ENCODE measurements at regions not wholly inside any gene's neighbourhood (a gene's known extent, or its start where the extent isn't known, plus 50 kb on each side); places are given as distances from the start of the nearest gene placed in this dataset.

DNA sequence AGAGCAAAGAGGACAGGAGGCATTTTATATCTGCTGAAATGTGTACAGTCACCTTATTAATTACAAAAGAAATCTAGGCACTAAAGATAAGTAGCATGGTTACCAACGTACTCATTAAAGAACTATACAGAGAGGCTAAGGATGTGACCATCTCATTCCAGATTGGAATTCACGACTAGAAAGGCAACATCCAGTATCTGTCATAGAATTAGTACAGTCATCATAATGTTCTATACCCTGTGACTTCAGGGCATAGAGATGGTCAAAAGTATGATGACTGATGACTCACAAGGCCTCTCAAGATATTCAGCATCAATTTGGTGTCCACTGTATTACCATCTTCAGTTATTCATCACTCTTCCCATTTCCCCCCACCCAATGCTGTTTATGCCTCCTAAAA is 144.0 kb upstream of the PLEKHG7 start:
- Histone ChIP-seq H3K9ac (ENCODE audit: low read depth, low read length) (no peak overlapping the region), H3K4me1 (ENCODE audit: control insufficient read depth, insufficient read depth, low read length) (no peaks in the 10 kb centered on the region), H3K9me3 (ENCODE audit: control insufficient read depth, insufficient read depth, low read length) (no peaks in the 10 kb centered on the region), H3K27me3 (ENCODE audit: control insufficient read depth, insufficient read depth, low read length) (no peaks in the 10 kb centered on the region), H3K36me3 (ENCODE audit: control insufficient read depth, insufficient read depth, low read length) (no peaks in the 10 kb centered on the region), H3K4me3 (ENCODE audit: low read depth, low read length) (no peak overlapping the region)

DNA sequence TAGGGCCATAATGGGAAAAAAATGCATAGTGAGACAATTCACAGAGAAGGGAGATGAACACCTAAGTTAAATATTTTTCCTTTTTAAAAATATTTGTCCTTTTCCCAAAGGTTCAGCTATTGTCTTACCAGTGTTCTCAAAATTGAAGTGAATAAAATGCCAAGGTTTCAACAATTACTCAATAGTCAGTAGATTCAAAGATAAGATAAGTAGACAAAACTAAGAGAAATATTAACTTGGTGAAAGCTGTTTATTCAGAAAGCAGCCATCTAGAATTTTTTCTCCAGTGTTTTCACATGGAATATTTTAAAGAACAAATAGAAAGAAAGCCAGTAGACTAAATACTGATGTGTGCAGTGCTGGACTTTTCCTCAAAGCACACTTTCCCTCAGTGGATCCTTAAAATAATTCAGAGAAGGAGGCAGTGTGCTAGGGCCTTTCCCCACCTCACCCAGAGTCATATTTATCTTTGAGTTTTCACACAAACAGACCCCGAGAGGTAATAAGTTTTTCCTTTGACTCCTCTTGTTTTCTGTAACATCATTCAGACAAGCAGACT is 144.5 kb upstream of the PLEKHG7 start:
- H3K27me3 ChIP-seq (ENCODE audit: control insufficient read depth, insufficient read depth, low read length), result no peaks in the 10 kb centered on the region
- H3K9ac ChIP-seq (ENCODE audit: low read depth, low read length), result no peak overlapping the region
- H3K4me1 ChIP-seq (ENCODE audit: control insufficient read depth, insufficient read depth, low read length), result no peaks in the 10 kb centered on the region
- H3K36me3 ChIP-seq (ENCODE audit: control insufficient read depth, insufficient read depth, low read length), result no peaks in the 10 kb centered on the region
- H3K4me3 ChIP-seq (ENCODE audit: low read depth, low read length), result no peak overlapping the region
- H3K9me3 ChIP-seq (ENCODE audit: control insufficient read depth, insufficient read depth, low read length), result no peaks in the 10 kb centered on the region

DNA sequence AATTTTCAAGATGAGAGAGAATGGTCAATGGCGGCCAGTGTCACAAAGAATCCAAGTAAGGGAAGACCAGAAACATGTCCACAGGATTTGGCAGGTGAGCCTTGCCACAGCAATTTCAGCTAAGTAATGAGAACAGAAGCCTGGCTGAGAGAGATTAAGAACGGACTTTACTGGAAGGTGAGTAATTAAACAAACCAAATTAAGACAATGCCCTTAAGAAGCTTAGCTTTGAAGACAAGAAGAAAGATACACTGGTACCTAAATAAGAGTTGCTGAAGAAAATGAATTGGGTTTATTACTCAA is 145.4 kb upstream of the PLEKHG7 start:
- Histone ChIP-seq H3K4me1 (ENCODE audit: control insufficient read depth, insufficient read depth, low read length) (no peaks in the 10 kb centered on the region), H3K4me3 (ENCODE audit: low read depth, low read length) (no peak overlapping the region), H3K36me3 (ENCODE audit: control insufficient read depth, insufficient read depth, low read length) (no peaks in the 10 kb centered on the region), H3K27me3 (ENCODE audit: control insufficient read depth, insufficient read depth, low read length) (no peaks in the 10 kb centered on the region), H3K9me3 (ENCODE audit: control insufficient read depth, insufficient read depth, low read length) (no peaks in the 10 kb centered on the region), H3K9ac (ENCODE audit: low read depth, low read length) (no peak overlapping the region)

DNA sequence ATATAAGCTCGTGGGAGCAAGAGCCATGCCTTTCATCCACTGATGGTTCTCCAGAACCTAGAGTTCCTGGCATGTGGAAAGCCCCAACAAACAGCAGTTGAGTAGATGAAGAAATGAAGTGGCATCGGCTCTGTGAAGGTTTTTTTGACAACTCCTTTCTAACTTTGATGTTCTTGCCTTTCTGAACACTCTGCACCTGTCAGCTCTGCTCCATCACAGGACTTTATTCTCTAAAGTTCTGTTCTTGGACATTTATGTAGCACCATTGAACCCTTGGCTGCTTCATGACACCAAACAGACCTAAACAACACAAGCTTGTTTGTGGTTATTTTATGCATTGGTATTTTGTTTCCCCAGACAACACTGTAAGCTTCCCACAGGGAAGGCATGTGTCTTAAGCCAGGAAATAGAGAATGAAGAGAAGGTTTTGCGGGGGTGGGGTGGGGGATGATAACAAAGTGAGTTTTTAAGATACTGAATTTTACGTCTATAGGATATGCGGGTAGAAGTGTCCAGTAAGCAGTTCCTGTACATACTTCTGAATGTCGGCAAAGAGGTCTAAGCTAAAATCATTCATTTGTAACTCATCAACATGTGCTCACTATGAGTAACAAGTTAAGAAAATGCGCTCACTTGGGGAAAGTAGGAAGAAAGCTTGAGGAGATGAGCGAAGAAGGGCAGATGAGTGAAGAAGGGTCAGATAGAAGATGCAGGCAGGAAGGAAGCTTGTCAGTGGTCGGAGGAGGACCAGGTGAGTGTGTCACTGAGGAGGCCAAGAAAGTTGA is 146.0 kb upstream of the PLEKHG7 start:
- H3K4me3 ChIP-seq (ENCODE audit: low read depth, low read length), result no peak overlapping the region
- H3K9me3 ChIP-seq (ENCODE audit: control insufficient read depth, insufficient read depth, low read length), result no peaks in the 10 kb centered on the region
- no peaks in the 10 kb centered on the region for H3K36me3 ChIP-seq (ENCODE audit: control insufficient read depth, insufficient read depth, low read length)
- no peaks in the 10 kb centered on the region for H3K4me1 ChIP-seq (ENCODE audit: control insufficient read depth, insufficient read depth, low read length)
- no peaks in the 10 kb centered on the region for H3K27me3 ChIP-seq (ENCODE audit: control insufficient read depth, insufficient read depth, low read length)
- no peak overlapping the region for H3K9ac ChIP-seq (ENCODE audit: low read depth, low read length)

DNA sequence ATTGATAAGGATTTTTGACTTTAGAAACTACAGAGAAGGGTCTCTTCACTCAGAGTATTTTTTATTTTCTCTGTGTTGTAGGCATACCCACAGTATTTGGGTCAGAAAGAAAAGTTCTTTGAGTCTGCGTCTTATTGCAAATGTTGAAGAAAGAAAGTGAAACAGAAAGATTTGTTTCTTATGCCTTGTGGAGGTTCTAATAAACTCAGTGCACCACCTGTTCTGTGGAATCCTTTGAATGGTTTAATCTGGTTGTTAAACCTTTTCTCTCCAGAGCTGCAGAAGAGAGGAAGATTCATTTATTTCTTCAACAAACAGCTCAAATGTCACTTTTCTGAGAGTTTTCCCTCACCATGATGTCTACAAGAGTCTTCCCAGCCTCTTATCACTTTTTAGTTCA is 146.6 kb upstream of the PLEKHG7 start:
- H3K4me3 ChIP-seq (ENCODE audit: low read depth, low read length), result no peak overlapping the region
- H3K36me3 ChIP-seq (ENCODE audit: control insufficient read depth, insufficient read depth, low read length), result no peaks in the 10 kb centered on the region
- H3K4me1 ChIP-seq (ENCODE audit: control insufficient read depth, insufficient read depth, low read length), result no peaks in the 10 kb centered on the region
- H3K27me3 ChIP-seq (ENCODE audit: control insufficient read depth, insufficient read depth, low read length), result no peaks in the 10 kb centered on the region
- no peaks in the 10 kb centered on the region for H3K9me3 ChIP-seq (ENCODE audit: control insufficient read depth, insufficient read depth, low read length)
- no peak overlapping the region for H3K9ac ChIP-seq (ENCODE audit: low read depth, low read length)

DNA sequence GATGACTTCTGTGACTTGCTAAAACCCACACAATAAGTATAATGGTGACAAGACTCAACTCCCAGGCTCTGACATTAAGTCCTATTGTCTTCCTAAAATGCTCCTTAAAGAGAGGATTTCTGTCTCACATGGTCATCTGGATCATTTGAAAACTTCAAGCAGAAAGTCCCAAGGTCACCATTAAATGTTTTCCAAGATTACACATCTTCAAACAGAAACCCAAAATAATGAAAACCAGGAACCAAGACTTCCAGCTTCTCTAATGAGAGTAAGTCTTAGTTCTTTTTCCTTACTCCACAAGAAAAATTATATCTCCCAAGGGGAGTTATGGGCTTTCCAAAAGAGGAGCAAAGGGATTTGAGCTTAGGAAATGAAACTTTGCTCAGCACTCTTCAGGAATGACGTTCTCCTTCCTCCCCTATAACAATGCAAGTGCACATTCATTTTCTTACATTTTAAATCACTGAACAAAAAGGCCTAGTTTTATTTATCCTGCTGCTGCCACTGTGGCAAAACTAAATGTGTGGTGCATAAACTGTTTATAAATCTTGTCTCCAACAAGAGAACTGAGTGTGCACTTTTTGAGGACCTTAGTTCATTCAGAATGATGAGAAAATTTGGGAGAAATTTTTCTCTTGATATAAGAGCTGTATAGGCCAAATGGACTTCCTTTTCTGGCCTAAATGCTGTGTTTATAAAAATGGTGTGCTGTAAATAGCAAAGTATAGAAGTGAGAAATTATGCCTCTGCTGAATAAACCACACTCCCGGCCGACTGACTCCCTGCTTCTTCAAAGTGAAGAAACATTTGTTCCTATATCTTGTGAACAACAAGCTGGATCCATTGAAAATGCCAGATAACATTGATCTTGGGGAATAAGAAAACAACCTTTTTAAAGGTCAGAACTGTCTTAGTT is 148.4 kb upstream of the PLEKHG7 start:
- no peak overlapping the region for H3K9ac ChIP-seq (ENCODE audit: low read depth, low read length)
- H3K4me3 ChIP-seq (ENCODE audit: low read depth, low read length), result no peak overlapping the region
- H3K27me3 ChIP-seq (ENCODE audit: control insufficient read depth, insufficient read depth, low read length), result no peaks in the 10 kb centered on the region
- no peaks in the 10 kb centered on the region for H3K4me1 ChIP-seq (ENCODE audit: control insufficient read depth, insufficient read depth, low read length)
- H3K9me3 ChIP-seq (ENCODE audit: control insufficient read depth, insufficient read depth, low read length), result no peaks in the 10 kb centered on the region
- no peaks in the 10 kb centered on the region for H3K36me3 ChIP-seq (ENCODE audit: control insufficient read depth, insufficient read depth, low read length)

DNA sequence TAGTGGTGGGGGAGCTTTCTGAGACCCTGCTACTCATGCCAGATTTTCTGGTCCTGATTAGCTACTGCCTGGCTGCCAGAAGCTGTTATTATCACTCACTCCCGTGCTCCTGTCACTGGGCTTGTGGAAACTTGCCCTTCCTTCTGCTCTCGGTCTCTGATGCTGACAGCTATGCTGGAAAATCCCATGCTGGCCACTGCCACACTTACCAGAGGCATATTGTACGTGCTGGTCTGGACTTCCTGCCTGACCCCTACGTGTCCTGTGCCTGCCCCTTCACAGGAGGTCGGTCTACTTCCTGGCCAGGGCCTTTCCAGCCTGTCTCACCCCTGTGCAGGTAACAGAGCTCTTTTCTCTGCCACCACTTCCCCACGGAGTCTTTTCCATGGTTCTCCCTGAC is 149.4 kb upstream of the PLEKHG7 start:
- Histone ChIP-seq H3K9me3 (ENCODE audit: control insufficient read depth, insufficient read depth, low read length) (no peaks in the 10 kb centered on the region), H3K27me3 (ENCODE audit: control insufficient read depth, insufficient read depth, low read length) (no peaks in the 10 kb centered on the region), H3K4me1 (ENCODE audit: control insufficient read depth, insufficient read depth, low read length) (no peaks in the 10 kb centered on the region), H3K9ac (ENCODE audit: low read depth, low read length) (no peak overlapping the region), H3K36me3 (ENCODE audit: control insufficient read depth, insufficient read depth, low read length) (no peaks in the 10 kb centered on the region), H3K4me3 (ENCODE audit: low read depth, low read length) (no peak overlapping the region)

DNA sequence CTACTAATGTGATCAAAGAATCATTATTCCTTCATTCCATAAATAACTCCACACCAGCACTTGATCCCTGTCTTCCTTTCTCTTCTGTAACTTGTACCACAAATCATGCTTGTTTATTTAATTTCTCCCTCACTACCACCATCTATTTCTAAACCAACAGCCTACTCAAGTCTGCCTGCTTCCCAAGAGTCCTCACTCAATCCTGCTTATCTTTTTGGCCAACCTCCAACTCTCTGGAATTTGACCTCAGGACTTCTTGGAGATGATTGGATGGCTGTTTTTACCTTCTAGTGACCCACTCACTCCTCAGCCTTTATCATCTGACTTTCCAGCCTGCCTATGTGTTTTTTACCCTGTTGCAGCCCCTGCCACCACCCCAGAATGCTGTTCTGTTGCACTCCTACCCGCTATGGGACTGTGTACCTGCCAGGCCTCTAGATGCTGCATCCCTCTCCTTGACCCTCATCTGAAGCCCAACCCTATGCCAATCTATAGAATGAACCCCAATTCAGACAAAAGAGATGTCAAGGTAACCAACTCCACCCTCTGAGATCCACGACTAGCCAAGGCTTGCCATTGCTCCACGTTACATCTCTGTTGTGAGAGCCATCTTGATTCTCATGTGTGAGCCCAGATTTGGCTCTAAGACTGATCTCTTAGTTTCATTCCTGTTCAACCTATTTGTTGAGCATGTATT is 150.2 kb upstream of the PLEKHG7 start:
- Histone ChIP-seq H3K4me1 (ENCODE audit: control insufficient read depth, insufficient read depth, low read length) (no peaks in the 10 kb centered on the region), H3K36me3 (ENCODE audit: control insufficient read depth, insufficient read depth, low read length) (no peaks in the 10 kb centered on the region), H3K9ac (ENCODE audit: low read depth, low read length) (no peak overlapping the region)

DNA sequence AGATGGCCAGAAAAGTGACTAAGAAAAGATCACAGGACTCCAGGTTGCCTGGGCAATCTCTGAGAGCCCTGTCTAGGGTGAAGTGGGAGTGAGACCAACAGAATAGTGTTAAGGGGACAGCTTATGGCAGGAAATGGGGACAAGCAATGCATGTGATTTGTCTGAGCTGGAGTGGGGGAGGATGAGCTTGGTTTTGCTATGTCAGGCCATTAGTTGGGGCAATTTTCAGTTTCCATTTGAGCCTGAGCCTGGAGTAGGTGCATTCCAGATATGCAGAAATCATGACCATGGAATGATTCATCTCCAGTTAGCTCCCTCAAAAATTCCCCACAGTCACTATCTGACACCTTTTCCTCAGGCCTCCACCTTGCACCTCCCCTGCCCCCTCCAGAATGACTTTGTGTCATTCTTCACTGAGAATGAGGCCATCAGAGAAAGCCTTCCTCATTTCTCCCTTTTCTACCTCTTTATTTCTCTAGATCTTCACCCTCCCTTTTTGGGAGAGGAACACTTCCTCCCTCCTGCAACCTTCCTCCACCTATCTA is 150.9 kb upstream of the PLEKHG7 start:
- H3K4me3 ChIP-seq (ENCODE audit: low read depth, low read length), result no peak overlapping the region
- H3K36me3 ChIP-seq (ENCODE audit: control insufficient read depth, insufficient read depth, low read length), result no peaks in the 10 kb centered on the region
- no peaks in the 10 kb centered on the region for H3K27me3 ChIP-seq (ENCODE audit: control insufficient read depth, insufficient read depth, low read length)
- H3K4me1 ChIP-seq (ENCODE audit: control insufficient read depth, insufficient read depth, low read length), result no peaks in the 10 kb centered on the region
- no peak overlapping the region for H3K9ac ChIP-seq (ENCODE audit: low read depth, low read length)
- H3K9me3 ChIP-seq (ENCODE audit: control insufficient read depth, insufficient read depth, low read length), result no peaks in the 10 kb centered on the region

More for the DNA sequence above, 150.2 kb upstream of the PLEKHG7 start:
- H3K9me3 ChIP-seq (ENCODE audit: control insufficient read depth, insufficient read depth, low read length), result no peaks in the 10 kb centered on the region
- no peak overlapping the region for H3K4me3 ChIP-seq (ENCODE audit: low read depth, low read length)
- H3K27me3 ChIP-seq (ENCODE audit: control insufficient read depth, insufficient read depth, low read length), result no peaks in the 10 kb centered on the region

DNA sequence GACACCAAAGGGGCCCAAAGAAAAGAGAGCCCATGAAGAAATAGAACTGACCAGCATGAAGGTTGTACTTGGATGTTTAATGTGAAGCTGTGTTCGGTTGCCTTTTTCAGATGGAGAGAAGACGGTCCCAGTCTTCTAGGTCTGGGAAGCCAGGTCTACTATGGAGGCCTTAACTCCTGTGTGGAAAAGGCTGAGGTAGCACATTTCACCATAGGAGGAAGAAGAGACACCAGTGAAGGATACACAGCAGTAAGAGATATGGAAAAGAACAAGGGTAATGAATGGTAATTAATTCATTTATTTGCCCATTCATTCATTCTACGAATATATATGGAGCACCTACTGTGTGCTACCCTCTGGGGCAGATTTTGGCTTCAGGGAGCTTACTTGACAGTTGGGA is 151.6 kb upstream of the PLEKHG7 start:
- no peaks in the 10 kb centered on the region for H3K27me3 ChIP-seq (ENCODE audit: control insufficient read depth, insufficient read depth, low read length)
- H3K9me3 ChIP-seq (ENCODE audit: control insufficient read depth, insufficient read depth, low read length), result no peaks in the 10 kb centered on the region
- no peaks in the 10 kb centered on the region for H3K36me3 ChIP-seq (ENCODE audit: control insufficient read depth, insufficient read depth, low read length)
- H3K4me1 ChIP-seq (ENCODE audit: control insufficient read depth, insufficient read depth, low read length), result no peaks in the 10 kb centered on the region
- H3K4me3 ChIP-seq (ENCODE audit: low read depth, low read length), result no peak overlapping the region
- no peak overlapping the region for H3K9ac ChIP-seq (ENCODE audit: low read depth, low read length)

DNA sequence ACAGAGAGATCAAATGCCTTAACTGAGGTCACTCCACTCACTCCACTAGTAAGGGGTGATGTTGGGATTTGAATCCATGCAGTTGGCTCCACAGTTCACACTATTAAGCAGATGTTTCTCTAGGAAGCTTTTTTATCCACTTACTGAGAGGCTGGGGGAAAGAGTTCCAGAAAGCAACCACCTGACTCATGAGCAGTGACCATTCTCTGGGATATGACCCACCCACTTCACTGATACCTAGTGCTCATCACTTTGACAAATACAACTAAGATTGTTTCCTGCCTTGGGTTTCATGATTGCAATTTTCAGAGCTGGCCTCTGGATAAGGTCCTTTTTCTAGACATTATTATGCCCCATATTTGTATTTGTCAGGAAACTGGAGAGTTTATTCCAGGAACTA is 152.1 kb upstream of the PLEKHG7 start:
- no peaks in the 10 kb centered on the region for H3K27me3 ChIP-seq (ENCODE audit: control insufficient read depth, insufficient read depth, low read length)
- H3K9ac ChIP-seq (ENCODE audit: low read depth, low read length), result no peak overlapping the region
- H3K4me3 ChIP-seq (ENCODE audit: low read depth, low read length), result no peak overlapping the region
- H3K4me1 ChIP-seq (ENCODE audit: control insufficient read depth, insufficient read depth, low read length), result no peaks in the 10 kb centered on the region
- no peaks in the 10 kb centered on the region for H3K9me3 ChIP-seq (ENCODE audit: control insufficient read depth, insufficient read depth, low read length)
- H3K36me3 ChIP-seq (ENCODE audit: control insufficient read depth, insufficient read depth, low read length), result no peaks in the 10 kb centered on the region
